A172 (cell line): ENCODE measurements at regions not wholly inside any gene's neighbourhood (a gene's known extent, or its start where the extent isn't known, plus 50 kb on each side); places are given as distances from the start of the nearest gene placed in this dataset.
A peak's percentile ranks its signal among the peaks of the same experiment; 100 is the strongest.
"Not testable (repeated sequence)": the region's sequence is repeated elsewhere in the genome, so short reads cannot be mapped to it uniquely, and the experiment has no call there.

Experiments
- DNase-seq: peaks from one replicate; pipeline ENCODE4 v3.0.0-alpha.2; 2015; ENCODE audit warnings: low spot score

GRCh38 chr4:43425206-43425605 lies 532.7 kb downstream of the GRXCR1 start:
- no peak for DNase-seq

GRCh38 chr4:43435291-43435690 lies 542.8 kb downstream of the GRXCR1 start:
- no peak for DNase-seq

GRCh38 chr4:43452948-43453347 lies 560.4 kb downstream of the GRXCR1 start:
- no peak for DNase-seq

- DNase-seq, result peak; percentile 35
Measured at GRCh38 chr4:43456383-43456782, 563.9 kb downstream of the GRXCR1 start.

- DNase-seq, result no peak
Measured at GRCh38 chr4:43457866-43458265, 565.4 kb downstream of the GRXCR1 start.

GRCh38 chr4:43458293-43458692 lies 565.8 kb downstream of the GRXCR1 start:
- DNase-seq, result no peak

- DNase-seq, result no peak
Measured at GRCh38 chr4:43471950-43472349, 579.4 kb downstream of the GRXCR1 start.

GRCh38 chr4:43481526-43481925 lies 589.0 kb downstream of the GRXCR1 start:
- no peak for DNase-seq

- peak; percentile 34 for DNase-seq
Measured at GRCh38 chr4:43485196-43485595, 592.7 kb downstream of the GRXCR1 start.

GRCh38 chr4:43496188-43496587 lies 603.7 kb downstream of the GRXCR1 start:
- DNase-seq, result no peak

GRCh38 chr4:43496602-43497001 lies 604.1 kb downstream of the GRXCR1 start:
- no peak for DNase-seq

- DNase-seq, result not testable (repeated sequence)
Measured at GRCh38 chr4:43505823-43506222, 613.3 kb downstream of the GRXCR1 start.

- DNase-seq, result no peak
Measured at GRCh38 chr4:43512253-43512652, 619.7 kb downstream of the GRXCR1 start.

- DNase-seq, result no peak
Measured at GRCh38 chr4:43525646-43526045, 633.1 kb downstream of the GRXCR1 start.

- no peak for DNase-seq
Measured at GRCh38 chr4:43547561-43547960, 655.0 kb downstream of the GRXCR1 start.

GRCh38 chr4:43550981-43551627 lies 658.6 kb downstream of the GRXCR1 start:
- DNase-seq, result no peak

- no peak for DNase-seq
Measured at GRCh38 chr4:43556262-43556661, 663.7 kb downstream of the GRXCR1 start.

- no peak for DNase-seq
Measured at GRCh38 chr4:43560047-43560446, 667.5 kb downstream of the GRXCR1 start.

- DNase-seq, result no peak
Measured at GRCh38 chr4:43564107-43564506, 671.6 kb downstream of the GRXCR1 start.

GRCh38 chr4:43564591-43564990 lies 672.1 kb downstream of the GRXCR1 start:
- no peak for DNase-seq

GRCh38 chr4:43567644-43568043 lies 675.1 kb downstream of the GRXCR1 start:
- no peak for DNase-seq

- DNase-seq, result no peak
Measured at GRCh38 chr4:43586813-43587212, 694.3 kb downstream of the GRXCR1 start.

- DNase-seq, result peak; percentile 28
Measured at GRCh38 chr4:43587758-43588157, 695.2 kb downstream of the GRXCR1 start.

- DNase-seq, result no peak
Measured at GRCh38 chr4:43607400-43607799, 714.9 kb downstream of the GRXCR1 start.
